Epithelial cell of esophagus (primary cell): ENCODE measurements at regions not wholly inside any gene's neighbourhood (a gene's known extent, or its start where the extent isn't known, plus 50 kb on each side); places are given as distances from the start of the nearest gene placed in this dataset.
A peak's percentile ranks its signal among the peaks of the same experiment; 100 is the strongest.

Source experiments
- DNase-seq: peaks from one replicate; pipeline ENCODE4 v3.0.0; 2010; ENCODE audit warnings: low read depth
- H3K4me3 ChIP-seq: 2 replicates; pipeline ENCODE4 v1.5.1; 2011; ENCODE audit warnings: mild to moderate bottlenecking, low read length, control low read depth
- TF ChIP-seq, protein P1 (sequence below): IDR thresholded peaks from 2 replicates; pipeline ENCODE4 v1.5.1; 2011; ENCODE audit warnings: low read depth, mild to moderate bottlenecking, low read length, control low read depth, inconsistent platforms; ENCODE audit not compliant: insufficient read depth; ENCODE audit errors: missing control alignments

DNA sequence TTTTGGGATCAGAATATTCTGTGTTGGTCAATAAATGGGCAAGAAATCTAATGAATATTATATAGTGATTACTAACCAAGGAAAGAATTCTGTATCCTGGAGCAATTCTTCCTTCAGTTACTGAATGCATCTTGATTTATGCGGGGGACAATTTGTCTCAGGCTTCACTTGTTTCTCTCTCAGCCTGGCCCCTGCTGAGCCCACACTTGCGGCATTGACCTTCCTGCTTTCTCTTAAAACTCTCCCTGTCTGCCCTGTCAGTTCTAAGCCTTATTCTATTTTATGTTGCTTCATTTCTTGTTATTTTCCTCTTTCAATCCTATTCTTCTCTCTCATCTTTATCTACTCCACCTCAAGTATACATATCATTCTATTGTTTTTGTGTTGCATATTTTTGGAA, 122.1 kb upstream of the TPK1 start:
- TF ChIP-seq, protein P1, sequence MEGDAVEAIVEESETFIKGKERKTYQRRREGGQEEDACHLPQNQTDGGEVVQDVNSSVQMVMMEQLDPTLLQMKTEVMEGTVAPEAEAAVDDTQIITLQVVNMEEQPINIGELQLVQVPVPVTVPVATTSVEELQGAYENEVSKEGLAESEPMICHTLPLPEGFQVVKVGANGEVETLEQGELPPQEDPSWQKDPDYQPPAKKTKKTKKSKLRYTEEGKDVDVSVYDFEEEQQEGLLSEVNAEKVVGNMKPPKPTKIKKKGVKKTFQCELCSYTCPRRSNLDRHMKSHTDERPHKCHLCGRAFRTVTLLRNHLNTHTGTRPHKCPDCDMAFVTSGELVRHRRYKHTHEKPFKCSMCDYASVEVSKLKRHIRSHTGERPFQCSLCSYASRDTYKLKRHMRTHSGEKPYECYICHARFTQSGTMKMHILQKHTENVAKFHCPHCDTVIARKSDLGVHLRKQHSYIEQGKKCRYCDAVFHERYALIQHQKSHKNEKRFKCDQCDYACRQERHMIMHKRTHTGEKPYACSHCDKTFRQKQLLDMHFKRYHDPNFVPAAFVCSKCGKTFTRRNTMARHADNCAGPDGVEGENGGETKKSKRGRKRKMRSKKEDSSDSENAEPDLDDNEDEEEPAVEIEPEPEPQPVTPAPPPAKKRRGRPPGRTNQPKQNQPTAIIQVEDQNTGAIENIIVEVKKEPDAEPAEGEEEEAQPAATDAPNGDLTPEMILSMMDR: no peak

DNA sequence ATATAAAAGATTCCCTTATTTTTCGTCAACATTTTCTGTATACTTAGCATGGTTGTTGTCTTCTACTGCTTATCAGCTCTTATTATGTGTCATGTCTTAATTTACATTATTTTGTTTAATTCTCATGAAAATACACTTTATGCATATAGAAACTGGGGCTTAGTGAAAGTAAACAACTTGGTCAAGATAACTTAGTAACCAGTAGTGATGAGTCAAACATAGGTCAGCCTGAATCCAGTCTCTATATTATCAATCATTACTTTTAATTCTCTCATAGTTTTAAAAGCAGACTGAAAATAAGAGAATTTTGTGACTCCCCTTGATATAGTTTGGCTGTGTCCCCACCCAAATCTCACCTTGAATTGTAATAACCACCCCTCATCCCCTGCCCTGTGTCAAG, 119.6 kb upstream of the TPK1 start:
- DNase-seq: no peak
- no peak overlapping the region for H3K4me3 ChIP-seq
- TF ChIP-seq, protein P1: no peak

More for the DNA sequence above, 122.1 kb upstream of the TPK1 start:
- DNase-seq: no peak
- H3K4me3 ChIP-seq: no peak overlapping the region

DNA sequence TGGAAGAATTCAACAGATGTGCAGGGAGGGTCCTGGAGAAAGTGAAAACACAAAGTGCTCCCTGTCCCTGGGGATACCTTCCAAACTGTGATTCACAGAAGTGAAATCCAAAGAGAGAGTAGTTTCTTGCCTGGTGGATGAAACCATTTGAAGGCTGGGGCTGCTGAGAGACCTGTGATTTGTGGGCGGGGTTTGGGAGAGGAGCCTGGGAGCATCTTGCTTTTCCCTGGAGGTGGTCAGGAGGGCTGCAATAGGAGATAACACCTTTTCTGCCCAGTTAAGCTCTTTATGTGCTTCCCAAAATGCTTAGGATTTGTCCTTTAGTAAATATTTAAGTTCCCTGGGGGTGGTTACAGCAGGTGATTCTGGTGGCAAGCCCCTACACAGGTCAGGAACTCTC, 105.3 kb upstream of the TPK1 start:
- H3K4me3 ChIP-seq: no peak overlapping the region
- TF ChIP-seq, protein P1: no peak
- no peak for DNase-seq

DNA sequence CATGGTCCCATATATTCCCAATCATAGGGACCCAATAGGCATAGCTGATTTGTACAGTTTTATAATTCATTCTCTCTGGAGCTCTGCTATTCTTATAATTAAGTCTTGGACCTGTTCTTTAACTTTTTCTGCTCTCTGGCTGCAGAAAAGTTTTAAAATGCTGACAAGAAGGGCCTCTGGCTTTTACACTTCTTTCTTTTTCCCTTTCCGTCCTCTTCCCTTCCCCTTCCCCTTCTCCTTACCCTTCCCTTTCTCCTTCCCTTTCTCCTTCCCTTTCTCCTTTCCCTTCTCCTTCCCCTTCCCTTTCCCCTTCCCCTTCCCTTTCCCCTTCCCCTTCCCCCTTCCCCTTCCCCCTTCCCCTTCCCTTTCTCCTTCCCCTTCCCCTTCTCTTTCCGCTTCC, 101.3 kb upstream of the TPK1 start:
- TF ChIP-seq, protein P1: no peak
- H3K4me3 ChIP-seq: no peak overlapping the region
- DNase-seq: no peak

DNA sequence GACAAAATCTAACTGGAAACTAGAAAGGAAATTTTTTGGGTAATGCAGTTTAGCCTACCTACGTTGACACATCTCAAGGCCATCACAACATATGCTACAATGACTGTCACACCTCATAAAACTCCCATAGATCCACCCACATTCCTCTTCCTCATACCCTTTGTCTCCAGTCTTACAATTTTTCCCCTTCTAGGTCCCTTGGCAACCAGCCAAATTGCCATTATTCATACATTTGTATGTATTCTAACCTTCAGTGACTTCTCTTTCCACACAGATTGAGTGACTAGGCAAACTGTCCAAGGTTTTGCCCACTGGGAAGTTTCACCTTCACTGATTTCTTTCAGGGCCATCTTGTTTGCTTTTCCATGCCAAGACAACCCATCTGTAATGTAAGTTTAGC, 100.5 kb upstream of the TPK1 start:
- TF ChIP-seq, protein P1: no peak
- H3K4me3 ChIP-seq: no peak overlapping the region

DNA sequence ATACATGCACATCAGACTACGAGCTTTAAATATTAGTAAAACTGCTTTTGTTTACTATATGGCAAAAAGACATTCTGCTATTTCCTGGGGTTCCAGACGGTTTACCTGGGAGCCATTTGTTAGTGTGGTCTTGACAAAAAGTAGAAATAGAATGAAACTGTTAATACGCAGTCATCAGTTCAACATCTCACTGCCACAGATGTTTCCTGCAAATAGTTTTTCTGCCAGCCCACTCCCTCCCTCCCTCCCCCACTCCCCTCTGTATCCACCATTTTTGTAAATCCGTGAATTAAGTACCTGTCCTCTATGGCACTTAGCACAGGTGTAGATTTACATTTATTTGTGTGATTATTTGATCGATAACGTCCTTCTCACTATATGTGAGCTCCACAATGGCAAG, 74.6 kb upstream of the TPK1 start:
- no peak overlapping the region for H3K4me3 ChIP-seq
- DNase-seq: no peak
- TF ChIP-seq, protein P1: no peak

More for the DNA sequence above, 100.5 kb upstream of the TPK1 start:
- DNase-seq: peak; percentile 14

DNA sequence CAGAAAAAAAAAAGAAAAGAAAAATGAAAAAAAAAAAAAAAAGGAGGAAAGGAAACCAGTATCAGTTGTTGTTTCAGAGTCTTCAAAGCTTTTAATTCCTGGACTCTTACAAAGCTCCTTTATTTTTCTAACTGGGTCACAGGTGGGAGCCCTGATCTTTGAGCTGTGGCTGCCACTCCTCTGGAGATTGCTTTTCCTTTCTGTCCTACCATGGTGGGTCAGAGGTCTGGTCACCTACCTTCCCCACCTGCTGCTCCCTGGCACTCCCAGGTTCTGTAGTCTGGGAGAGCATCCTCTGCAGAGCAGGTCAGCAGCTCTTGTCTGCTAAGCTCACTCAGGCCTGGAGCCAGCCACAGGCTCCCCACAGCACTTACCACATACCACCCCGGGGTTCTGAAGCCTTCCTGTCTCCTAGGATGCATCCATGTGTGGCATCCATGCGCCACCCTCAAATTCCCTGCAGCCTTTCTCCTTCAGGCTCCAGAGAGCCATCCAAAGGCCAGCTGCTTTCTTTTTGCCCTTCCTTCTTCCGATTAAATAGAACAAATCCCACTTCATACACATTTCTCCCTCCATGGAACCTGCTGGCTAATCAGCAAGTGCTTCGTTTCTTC, 73.2 kb upstream of the TPK1 start:
- TF ChIP-seq, protein P1: no peak
- no peak overlapping the region for H3K4me3 ChIP-seq
- DNase-seq: no peak
